HUES64 (cell line): ENCODE measurements at regions not wholly inside any gene's neighbourhood (a gene's known extent, or its start where the extent isn't known, plus 50 kb on each side); places are given as distances from the start of the nearest gene placed in this dataset.

Experiments used
- H3K27ac ChIP-seq: 2 replicates; pipeline ENCODE4 v1.7.0; 2013; ENCODE audit warnings: low read depth, low read length, inconsistent platforms
- H3K27me3 ChIP-seq: 2 replicates; pipeline ENCODE4 v1.6.1; 2013; ENCODE audit warnings: mild to moderate bottlenecking, low read length; ENCODE audit not compliant: insufficient read depth
- H3K36me3 ChIP-seq: 2 replicates; pipeline ENCODE4 v1.6.1; 2013; ENCODE audit warnings: mild to moderate bottlenecking, low read length; ENCODE audit not compliant: insufficient read depth
- H3K4me1 ChIP-seq: 2 replicates; pipeline ENCODE4 v1.6.1; 2013; ENCODE audit warnings: mild to moderate bottlenecking, low read length, moderate library complexity; ENCODE audit not compliant: insufficient read depth
- H3K4me3 ChIP-seq: 2 replicates; pipeline ENCODE4 v1.5.1; 2013; ENCODE audit warnings: mild to moderate bottlenecking, low read length, moderate library complexity
- H3K9ac ChIP-seq: 2 replicates; pipeline ENCODE4 v1.6.1; 2013; ENCODE audit warnings: mild to moderate bottlenecking, low read depth, low read length
- H3K9me3 ChIP-seq: 2 replicates; pipeline ENCODE4 v1.6.1; 2013; ENCODE audit warnings: low read depth, low read length; ENCODE audit not compliant: insufficient read depth
- WGBS: fragments of 150-250, 120-280 bp; methylation state at CpG from one replicate; pipeline ENCODE4 v1.1.7; 2013; ENCODE audit warnings: missing lambda C conversion rate; 5-methylcytosine and 5-hydroxymethylcytosine counted together

DNA sequence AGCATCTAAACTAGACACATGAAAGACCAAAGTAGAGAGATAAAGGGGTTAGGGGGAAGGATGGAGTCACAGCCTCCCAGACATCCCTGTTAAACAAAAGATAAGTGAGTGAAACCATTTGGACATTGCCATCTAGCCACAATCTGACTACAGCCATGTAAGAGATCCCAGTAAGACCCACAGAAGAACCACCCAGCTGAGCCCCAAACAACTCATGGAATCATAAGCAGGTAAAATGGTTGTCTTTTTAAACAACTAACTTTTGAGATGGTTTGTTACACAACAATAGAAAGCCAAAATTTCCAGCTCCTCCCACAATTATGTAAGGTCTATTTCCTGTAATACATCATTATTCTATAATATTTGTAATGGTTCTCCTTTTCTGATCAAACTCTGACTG is 437.5 kb downstream of the IGSF11 start:
- H3K4me1 ChIP-seq = no peaks in the 10 kb centered on the region
- H3K4me3 ChIP-seq = no peak overlapping the region
- peaks cover 17% of the 10 kb centered on the region for H3K9me3 ChIP-seq
- no peaks in the 10 kb centered on the region for H3K27me3 ChIP-seq
- no peaks in the 10 kb centered on the region for H3K36me3 ChIP-seq
- no peak overlapping the region for H3K27ac ChIP-seq
- H3K9ac ChIP-seq = no peak overlapping the region

DNA sequence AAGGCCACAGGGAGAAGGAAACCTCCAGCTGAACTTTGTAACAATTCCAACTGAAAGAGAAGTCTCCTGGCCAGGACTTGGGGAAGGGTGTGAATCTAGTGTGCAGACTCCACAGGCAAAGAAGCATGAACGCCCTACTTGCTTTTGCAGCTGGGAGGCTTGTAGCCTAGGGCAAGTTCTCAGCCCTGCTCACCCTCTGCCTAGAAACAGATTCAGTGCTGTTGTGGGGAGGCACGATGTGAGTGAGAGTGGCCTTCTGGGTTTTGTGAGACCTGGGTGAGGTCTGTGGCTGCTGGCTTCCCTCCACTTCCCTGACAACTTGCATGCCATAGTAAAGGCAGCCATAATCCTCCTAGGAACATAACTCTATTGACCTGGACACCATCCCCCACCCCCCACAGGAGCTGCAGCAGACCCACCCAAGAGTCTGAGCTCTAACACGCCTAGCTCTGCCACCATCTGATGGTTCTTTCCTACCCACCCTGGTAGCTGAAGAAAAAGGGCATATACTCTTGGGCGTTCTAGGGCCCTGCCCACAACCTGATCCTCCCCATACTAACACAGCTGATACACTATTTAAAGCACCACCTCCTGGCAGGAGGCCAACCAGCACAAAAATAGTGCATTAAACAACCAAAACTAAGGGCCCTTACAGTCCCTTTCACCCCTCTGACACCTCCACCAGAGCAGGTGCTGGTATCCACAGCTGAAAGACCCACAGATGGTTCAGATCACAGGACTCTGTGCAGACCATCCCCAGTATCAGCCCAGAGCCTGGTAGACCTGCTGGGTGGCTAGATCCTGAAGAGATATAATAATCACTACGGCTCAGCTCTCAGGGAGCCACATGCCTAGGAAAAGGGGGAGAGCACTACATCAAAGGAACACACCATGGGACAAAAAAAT is 426.5 kb downstream of the IGSF11 start:
- H3K27me3 ChIP-seq = no peaks in the 10 kb centered on the region
- no peak overlapping the region for H3K4me3 ChIP-seq
- peaks cover 11% of the 10 kb centered on the region; the same call in 1 of the 2 replicates for H3K9me3 ChIP-seq
- H3K4me1 ChIP-seq = no peaks in the 10 kb centered on the region
- no peaks in the 10 kb centered on the region for H3K36me3 ChIP-seq
- no peak overlapping the region for H3K27ac ChIP-seq
- WGBS = 90% methylated on average over 5 of the region's 5 CpGs
- no peak overlapping the region for H3K9ac ChIP-seq

DNA sequence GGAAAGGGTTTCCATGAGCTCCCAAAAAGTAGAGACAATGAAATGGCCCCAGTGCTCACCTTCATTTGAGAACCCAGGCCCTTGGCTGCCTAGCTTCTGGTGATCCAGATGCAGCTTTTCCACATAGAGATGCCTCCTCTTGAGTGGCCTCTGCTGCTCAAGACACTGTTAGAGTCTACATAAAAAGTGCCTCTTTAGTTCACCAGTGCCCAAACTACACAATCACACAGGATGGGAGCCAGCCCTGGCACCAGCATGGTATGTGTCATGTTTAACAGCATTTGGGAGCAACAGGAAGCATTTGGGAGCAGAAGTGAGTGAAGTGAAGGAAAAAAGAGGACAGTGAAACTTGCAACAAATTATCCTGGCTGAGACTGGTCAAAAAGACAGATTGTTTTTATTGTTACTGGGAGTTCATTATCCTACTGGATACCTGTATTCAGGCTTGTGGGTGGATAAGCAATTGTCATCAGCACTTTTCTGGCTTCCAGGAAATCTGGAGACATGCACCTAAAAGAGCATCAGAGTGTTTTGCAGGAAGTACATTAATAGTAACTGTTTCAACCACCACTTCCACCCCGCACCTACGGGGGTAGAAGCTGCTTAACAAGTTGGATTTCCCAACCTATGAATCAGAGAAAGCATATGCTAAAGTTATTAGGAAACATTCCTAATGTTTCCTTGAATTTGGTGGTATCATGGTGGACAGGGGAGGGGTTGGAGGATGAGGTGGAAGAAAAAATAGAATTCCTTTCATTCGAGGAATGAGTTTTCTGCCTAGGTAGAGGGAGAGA is 416.2 kb downstream of the IGSF11 start:
- WGBS = 97% methylated on average over 2 of the region's 3 CpGs
- Histone ChIP-seq H3K27me3 (no peaks in the 10 kb centered on the region), H3K9me3 (no peaks in the 10 kb centered on the region), H3K4me1 (no peaks in the 10 kb centered on the region), H3K27ac (no peak overlapping the region), H3K36me3 (no peaks in the 10 kb centered on the region), H3K9ac (no peak overlapping the region), H3K4me3 (no peak overlapping the region)

DNA sequence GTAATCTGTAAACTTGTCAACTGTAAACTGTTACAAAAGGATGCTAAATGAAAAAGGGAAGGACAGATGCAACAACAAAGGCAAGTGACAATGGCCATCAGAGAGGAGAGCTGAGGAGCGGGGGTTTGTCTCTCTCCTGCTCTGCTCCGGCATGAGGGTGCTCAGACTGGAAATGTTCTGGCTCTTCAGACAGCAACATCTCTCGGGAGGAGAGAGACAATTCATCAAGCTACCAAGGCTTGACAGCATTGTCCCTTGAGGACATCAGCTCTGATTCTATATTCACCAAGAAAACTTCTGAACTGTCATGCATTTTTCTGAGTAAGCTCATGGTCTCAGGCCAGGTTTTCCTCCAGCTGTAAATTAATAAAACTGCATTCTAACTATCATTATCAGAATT is 408.2 kb downstream of the IGSF11 start:
- H3K4me3 ChIP-seq = no peak overlapping the region

DNA sequence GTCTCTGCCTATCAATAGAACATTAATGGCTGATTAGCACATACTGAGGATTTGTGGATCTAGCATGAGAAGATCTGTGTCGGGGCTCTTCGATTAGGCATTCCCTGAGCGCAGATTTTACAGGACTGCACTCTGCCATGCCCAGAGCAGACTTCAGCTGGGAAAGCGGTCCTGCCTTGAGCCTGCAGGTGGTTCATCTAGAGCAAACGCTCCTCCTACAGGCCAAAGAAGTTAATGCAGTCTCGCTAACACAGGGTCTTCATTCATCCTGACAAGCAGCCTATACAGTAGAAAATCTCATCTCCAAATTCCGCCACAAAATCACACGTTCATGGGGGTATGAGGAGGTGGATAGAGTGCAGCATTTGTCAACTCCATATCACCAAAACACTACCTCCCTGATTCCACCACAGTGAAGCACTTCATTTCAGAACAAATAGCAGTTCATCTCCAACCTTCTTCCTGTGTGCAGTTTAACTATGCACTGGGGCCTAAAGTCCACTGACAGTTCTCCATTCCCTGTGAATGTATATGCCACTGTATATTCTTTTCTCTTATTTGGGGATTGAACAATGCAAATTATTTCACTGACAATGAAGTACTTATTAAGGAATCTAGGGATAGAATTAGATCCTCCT is 405.8 kb downstream of the IGSF11 start:
- H3K9ac ChIP-seq = no peak overlapping the region
- H3K4me1 ChIP-seq = no peaks in the 10 kb centered on the region
- 26% methylated on average over 6 of the region's 8 CpGs for WGBS
- no peaks in the 10 kb centered on the region for H3K9me3 ChIP-seq
- no peak overlapping the region for H3K27ac ChIP-seq
- no peaks in the 10 kb centered on the region for H3K36me3 ChIP-seq
- H3K4me3 ChIP-seq = no peak overlapping the region
- no peaks in the 10 kb centered on the region for H3K27me3 ChIP-seq

More for the DNA sequence above, 408.2 kb downstream of the IGSF11 start:
- 82% methylated on average over 3 of the region's 3 CpGs for WGBS
- no peaks in the 10 kb centered on the region for H3K4me1 ChIP-seq
- H3K27ac ChIP-seq = no peak overlapping the region
- H3K27me3 ChIP-seq = no peaks in the 10 kb centered on the region
- H3K36me3 ChIP-seq = no peaks in the 10 kb centered on the region
- no peaks in the 10 kb centered on the region for H3K9me3 ChIP-seq
- no peak overlapping the region for H3K9ac ChIP-seq

DNA sequence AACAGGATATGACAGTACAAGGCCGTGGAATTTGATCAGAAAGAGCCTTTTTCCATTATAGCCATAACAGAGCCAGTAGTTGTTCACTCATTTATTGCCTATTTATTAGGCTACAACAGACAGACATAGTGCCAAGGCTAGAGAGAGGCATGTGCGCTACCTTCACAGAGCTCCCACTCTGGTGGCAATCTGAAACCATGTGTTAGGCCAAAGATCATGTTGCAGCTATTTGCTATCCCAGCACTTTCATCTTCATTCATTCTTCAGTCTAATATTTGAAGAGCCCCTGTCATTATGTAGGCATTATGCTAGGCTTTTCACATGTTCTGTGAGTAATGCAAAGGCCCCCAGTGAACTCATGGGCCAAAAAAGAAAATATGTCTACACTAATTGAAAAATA is 404.8 kb downstream of the IGSF11 start:
- no peaks in the 10 kb centered on the region for H3K36me3 ChIP-seq
- H3K9ac ChIP-seq = no peak overlapping the region
- H3K4me1 ChIP-seq = no peaks in the 10 kb centered on the region
- no peaks in the 10 kb centered on the region for H3K27me3 ChIP-seq
- H3K9me3 ChIP-seq = no peaks in the 10 kb centered on the region
- WGBS = 96% methylated on average over 2 of the region's 2 CpGs
- H3K27ac ChIP-seq = no peak overlapping the region
- no peak overlapping the region for H3K4me3 ChIP-seq

DNA sequence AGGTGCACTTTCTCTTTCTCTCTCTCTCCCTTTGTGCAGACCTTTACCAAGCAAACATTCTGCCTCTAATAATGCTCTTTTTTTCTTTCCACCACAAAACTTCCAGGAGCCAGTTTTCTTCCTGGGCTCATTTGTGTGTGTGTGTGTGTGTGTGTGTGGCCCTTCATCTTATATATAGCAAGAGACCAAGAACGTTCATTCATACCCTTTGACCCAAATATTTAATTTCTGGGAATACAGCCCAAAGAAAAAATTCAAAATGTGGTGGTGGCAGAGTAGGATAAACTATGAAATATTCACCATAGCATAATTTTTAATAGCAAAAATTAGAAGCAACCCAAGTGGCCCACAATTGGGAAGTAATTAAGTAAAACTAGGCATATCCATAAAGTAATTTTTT is 398.9 kb downstream of the IGSF11 start:
- no CpG with 5 or more reads among the region's 1 CpG for WGBS
- H3K27ac ChIP-seq = no peak overlapping the region
- no peaks in the 10 kb centered on the region for H3K4me1 ChIP-seq
- no peak overlapping the region for H3K4me3 ChIP-seq
- no peaks in the 10 kb centered on the region for H3K36me3 ChIP-seq
- H3K9ac ChIP-seq = no peak overlapping the region
- no peaks in the 10 kb centered on the region for H3K27me3 ChIP-seq
- no peaks in the 10 kb centered on the region for H3K9me3 ChIP-seq

DNA sequence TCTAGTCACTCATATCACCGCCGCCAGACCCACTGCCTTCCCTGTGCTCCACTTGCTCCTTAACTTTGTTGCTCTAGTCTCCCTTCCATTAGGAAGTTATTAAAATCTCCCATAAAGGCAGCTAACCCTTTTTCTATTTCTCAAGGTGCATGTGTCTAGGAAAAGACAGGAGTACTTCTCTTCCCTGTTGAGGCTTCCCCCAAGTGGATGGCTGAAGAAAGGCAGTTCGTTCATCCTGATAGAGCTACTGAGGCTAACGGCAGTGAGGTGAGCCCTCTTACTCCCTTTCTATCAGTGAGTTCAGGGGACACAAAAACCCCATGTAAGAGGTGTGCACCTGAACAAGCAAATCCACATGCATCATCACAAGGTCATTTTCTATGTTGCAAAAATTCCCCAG is 397.8 kb downstream of the IGSF11 start:
- H3K27ac ChIP-seq = no peak overlapping the region
- 71% methylated on average over 4 of the region's 4 CpGs for WGBS
- no peaks in the 10 kb centered on the region for H3K9me3 ChIP-seq
- peaks cover 2% of the 10 kb centered on the region; the same call in 1 of the 2 replicates for H3K4me1 ChIP-seq
- H3K9ac ChIP-seq = no peak overlapping the region
- no peaks in the 10 kb centered on the region for H3K27me3 ChIP-seq
- H3K4me3 ChIP-seq = no peak overlapping the region
- H3K36me3 ChIP-seq = no peaks in the 10 kb centered on the region

DNA sequence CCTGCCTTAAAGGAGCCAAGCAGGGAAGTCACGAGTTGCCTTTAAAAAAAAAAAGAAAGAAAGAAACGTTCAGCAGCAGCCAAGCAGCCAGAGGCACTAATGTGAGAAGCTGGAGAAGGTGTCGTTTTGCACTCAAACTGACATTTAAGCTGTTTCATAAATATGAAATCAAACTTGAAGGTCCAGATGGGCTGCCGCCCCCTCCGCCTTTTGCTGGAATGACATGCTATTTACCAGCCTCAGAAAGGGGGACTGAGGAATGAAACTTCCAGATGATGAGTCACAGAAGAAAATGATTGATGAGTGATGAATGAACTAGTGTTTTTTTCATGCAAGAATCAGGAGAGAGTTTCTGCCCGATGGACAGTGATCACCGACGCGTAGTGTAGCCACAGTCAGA is 396.8 kb downstream of the IGSF11 start:
- 84% methylated on average over 9 of the region's 9 CpGs for WGBS
- Histone ChIP-seq H3K4me3 (no peak overlapping the region), H3K9me3 (no peaks in the 10 kb centered on the region), H3K27me3 (no peaks in the 10 kb centered on the region), H3K27ac (no peak overlapping the region), H3K9ac (no peak overlapping the region), H3K4me1 (peaks cover 3% of the 10 kb centered on the region; the same call in 1 of the 2 replicates), H3K36me3 (no peaks in the 10 kb centered on the region)

DNA sequence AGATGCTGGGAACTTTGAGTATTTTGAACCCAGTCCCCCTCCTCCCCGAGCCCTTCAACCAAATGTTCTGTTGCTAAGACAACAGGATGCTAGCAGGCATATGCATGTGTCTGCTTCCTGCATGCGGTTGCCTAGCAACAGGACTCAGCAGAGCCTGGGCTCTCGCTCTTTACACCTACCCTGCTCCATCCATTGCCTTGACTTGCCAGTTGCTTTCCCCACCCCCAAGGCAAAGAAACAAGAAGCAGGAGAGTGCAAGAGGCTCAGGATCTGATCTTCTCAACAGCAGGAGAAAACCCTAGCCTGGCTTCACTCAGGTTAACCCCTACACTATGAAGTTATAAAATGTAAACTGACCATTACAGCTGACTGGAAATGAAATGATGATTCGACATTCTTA is 393.0 kb downstream of the IGSF11 start:
- 49% methylated on average over 4 of the region's 4 CpGs for WGBS
- H3K9me3 ChIP-seq = no peaks in the 10 kb centered on the region
- no peaks in the 10 kb centered on the region for H3K27me3 ChIP-seq
- no peak overlapping the region for H3K27ac ChIP-seq
- peaks cover 3% of the 10 kb centered on the region; the same call in 1 of the 2 replicates for H3K4me1 ChIP-seq
- H3K4me3 ChIP-seq = no peak overlapping the region
- no peaks in the 10 kb centered on the region for H3K36me3 ChIP-seq
- H3K9ac ChIP-seq = no peak overlapping the region

DNA sequence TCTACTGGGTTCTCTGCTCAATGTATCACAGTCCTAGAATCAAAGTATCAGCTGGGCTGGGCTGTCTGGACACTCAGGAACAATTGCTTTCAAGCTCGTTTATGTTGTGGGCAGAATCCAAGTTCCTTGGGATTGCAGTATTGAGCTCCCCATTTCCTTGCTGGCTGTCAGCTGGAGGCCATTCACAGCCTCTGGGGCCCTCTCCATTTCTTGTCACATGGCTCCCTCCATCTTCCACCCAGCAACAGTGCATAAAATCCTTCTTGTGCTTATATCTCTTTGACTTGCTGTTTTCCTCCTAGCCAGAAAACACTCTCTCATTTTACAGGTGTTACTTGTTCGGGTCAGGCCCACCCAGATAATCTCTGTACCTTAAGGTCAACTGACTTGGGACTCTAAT is 363.5 kb downstream of the IGSF11 start:
- Histone ChIP-seq H3K9ac (no peak overlapping the region), H3K27me3 (no peaks in the 10 kb centered on the region), H3K9me3 (no peaks in the 10 kb centered on the region), H3K27ac (no peak overlapping the region), H3K4me1 (no peaks in the 10 kb centered on the region), H3K4me3 (no peak overlapping the region), H3K36me3 (no peaks in the 10 kb centered on the region)
- 95% methylated on average over 2 of the region's 2 CpGs for WGBS
